ENCODE measurements at regions not wholly inside any gene's neighbourhood (a gene's known extent, or its start where the extent isn't known, plus 50 kb on each side); places are given as distances from the start of the nearest gene placed in this dataset.

DNA sequence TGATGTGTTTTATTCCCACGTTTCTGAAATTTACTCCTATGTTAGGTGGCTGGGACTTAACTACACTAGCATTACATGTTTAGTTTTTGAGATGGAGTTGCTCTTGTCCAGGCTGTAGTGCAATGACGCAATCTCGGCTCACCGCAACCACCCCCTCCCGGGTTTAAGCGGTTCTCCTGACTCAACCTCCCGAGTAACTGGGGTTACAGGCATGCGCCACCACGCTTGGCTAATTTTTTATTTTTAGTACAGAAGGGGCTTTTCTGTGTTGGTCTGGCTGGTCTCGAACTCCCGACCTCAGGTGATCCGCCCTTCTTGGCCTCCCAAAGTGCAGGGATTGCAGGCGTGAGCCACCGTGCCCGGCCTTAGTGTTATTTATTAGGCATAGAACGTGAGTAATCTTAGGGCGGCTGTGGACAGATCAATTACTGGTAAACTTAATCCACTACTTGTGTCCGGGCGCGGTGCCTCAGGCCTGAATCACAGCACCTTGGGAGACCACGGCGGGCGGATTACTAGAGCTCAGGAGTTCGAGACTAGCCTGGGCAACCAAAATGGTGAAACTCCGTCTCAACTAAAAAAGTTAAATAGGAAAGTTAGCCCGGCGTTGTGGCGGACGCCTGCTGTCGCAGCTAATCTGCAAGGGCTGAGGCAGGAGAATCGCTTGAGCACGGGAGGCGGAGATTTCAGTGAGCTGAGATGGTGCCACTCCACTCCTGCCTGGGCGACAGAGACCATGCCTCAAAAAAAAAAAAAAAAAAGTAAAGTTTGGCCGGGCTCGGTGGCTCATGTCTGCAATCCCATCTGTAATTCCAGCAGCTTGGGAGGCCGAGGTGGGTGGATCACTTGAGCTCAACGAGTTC is 123.7 kb upstream of the BTN3A2 start:
- intact Hi-C loops (cut with DNase I), result no loop called here
- TF ChIP-seq, protein P1, sequence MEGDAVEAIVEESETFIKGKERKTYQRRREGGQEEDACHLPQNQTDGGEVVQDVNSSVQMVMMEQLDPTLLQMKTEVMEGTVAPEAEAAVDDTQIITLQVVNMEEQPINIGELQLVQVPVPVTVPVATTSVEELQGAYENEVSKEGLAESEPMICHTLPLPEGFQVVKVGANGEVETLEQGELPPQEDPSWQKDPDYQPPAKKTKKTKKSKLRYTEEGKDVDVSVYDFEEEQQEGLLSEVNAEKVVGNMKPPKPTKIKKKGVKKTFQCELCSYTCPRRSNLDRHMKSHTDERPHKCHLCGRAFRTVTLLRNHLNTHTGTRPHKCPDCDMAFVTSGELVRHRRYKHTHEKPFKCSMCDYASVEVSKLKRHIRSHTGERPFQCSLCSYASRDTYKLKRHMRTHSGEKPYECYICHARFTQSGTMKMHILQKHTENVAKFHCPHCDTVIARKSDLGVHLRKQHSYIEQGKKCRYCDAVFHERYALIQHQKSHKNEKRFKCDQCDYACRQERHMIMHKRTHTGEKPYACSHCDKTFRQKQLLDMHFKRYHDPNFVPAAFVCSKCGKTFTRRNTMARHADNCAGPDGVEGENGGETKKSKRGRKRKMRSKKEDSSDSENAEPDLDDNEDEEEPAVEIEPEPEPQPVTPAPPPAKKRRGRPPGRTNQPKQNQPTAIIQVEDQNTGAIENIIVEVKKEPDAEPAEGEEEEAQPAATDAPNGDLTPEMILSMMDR (IDR thresholded peaks at IDR 0.05), result no peak
- TF ChIP-seq POLR2A (IDR thresholded peaks at IDR 0.05) (no peak), EP300 (IDR thresholded peaks at IDR 0.05) (no peak)
- no peaks in the 10 kb centered on the region for H3K9me3 ChIP-seq
- H3K4me1 ChIP-seq (ENCODE audit: insufficient read depth), result peaks cover 3% of the 10 kb centered on the region
- peak overlapping the region; percentile 36 for H3K4me3 ChIP-seq
- H3K27ac ChIP-seq, result peak overlapping the region in 1 of 2 donors; percentile 16
- no peak for DNase-seq
- no peaks in the 10 kb centered on the region for H3K36me3 ChIP-seq
- H3K27me3 ChIP-seq, result no peaks in the 10 kb centered on the region
- 34 to 41% (median 39%) methylated on average over 38 of the region's 38 CpGs for WGBS, 3 donors

DNA sequence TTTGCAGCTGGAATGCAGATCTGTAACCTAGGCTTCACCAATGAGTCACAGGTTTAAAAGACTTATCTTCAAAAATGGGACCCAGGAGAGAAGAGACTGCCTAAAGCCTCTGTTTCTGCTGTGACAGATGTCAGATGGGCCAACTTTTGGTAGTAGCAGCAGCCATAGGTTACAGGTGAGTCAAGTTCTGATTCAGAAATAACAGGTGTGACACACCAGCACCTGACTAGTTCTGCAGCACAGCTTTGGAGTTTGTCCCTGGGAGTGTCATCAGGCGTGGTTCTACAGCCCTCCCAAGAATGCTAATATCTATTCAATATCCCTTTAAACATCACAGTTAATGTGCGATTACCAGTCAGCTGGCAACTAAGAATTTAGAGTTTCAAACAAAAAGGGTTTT is 121.9 kb upstream of the BTN3A2 start:
- no peak overlapping the region for H3K4me3 ChIP-seq
- peaks cover 3% of the 10 kb centered on the region for H3K4me1 ChIP-seq (ENCODE audit: insufficient read depth)
- H3K27me3 ChIP-seq, result no peaks in the 10 kb centered on the region
- H3K9me3 ChIP-seq, result no peaks in the 10 kb centered on the region
- no peak overlapping the region for H3K27ac ChIP-seq
- intact Hi-C loops (cut with DNase I), result no loop called here
- no peak for DNase-seq
- no peak for TF ChIP-seq EP300 (IDR thresholded peaks at IDR 0.05)
- no peak for TF ChIP-seq POLR2A (IDR thresholded peaks at IDR 0.05)
- TF ChIP-seq, protein P1 (IDR thresholded peaks at IDR 0.05), result no peak
- WGBS, 3 donors, result 75 to 84% (median 81%) methylated on average over 2 of the region's 2 CpGs
- H3K36me3 ChIP-seq, result no peaks in the 10 kb centered on the region

DNA sequence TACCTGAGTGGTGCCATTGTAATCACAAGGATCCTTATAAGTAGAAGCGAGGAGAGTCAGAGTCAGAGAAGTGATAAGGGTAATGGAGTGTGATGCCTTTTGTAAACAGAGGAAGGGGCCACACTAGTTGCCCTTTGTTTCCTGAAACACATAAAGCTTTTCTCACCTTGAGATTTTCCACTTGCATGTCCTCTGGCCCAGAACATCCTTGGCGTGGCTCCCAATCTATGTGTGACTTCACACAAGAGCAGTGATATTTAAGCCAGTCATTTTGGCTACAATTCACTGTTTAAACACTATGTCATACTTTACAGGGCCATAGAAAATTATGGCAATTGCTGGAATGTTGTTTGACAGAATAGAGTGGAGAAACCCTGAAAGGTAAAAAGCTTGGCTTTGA is 121.2 kb upstream of the BTN3A2 start:
- Histone ChIP-seq H3K4me3 (no peak overlapping the region), H3K27me3 (no peaks in the 10 kb centered on the region), H3K9me3 (no peaks in the 10 kb centered on the region), H3K4me1 (ENCODE audit: insufficient read depth) (peaks cover 3% of the 10 kb centered on the region), H3K27ac (no peak overlapping the region), H3K36me3 (no peaks in the 10 kb centered on the region)
- intact Hi-C loops (cut with DNase I), result no loop called here
- TF ChIP-seq, protein P1 (IDR thresholded peaks at IDR 0.05), result no peak
- no peak for TF ChIP-seq EP300 (IDR thresholded peaks at IDR 0.05)
- TF ChIP-seq POLR2A (IDR thresholded peaks at IDR 0.05), result no peak
- WGBS, 3 donors, result 78 to 86% (median 85%) methylated on average over 2 of the region's 2 CpGs
- DNase-seq, result no peak

DNA sequence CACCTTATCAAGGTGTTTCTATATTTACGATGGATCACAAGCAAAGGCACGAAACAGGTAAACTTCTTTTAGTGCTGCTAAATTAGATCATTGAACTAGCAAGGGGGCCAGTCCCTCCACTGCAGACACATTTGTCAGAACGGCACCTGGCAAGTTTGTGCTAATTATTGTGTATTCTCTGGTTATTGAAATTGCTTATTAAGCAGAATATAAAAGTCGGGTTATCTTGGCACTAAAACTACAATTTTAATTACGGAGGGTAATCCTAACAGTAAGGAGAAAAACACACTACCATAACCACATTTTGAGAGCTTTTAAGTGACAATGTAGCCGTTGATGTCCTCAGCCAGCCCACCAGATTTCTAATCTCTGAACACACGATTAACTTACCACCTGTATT is 118.9 kb upstream of the BTN3A2 start:
- H3K4me1 ChIP-seq (ENCODE audit: insufficient read depth), result no peaks in the 10 kb centered on the region
- 85 to 87% (median 85%) methylated on average over 7 of the region's 7 CpGs for WGBS, 3 donors
- no peak overlapping the region for H3K4me3 ChIP-seq
- intact Hi-C loops (cut with DNase I), result no loop called here
- no peaks in the 10 kb centered on the region for H3K36me3 ChIP-seq
- no peaks in the 10 kb centered on the region for H3K9me3 ChIP-seq
- H3K27ac ChIP-seq, result no peak overlapping the region
- TF ChIP-seq, protein P1 (IDR thresholded peaks at IDR 0.05), result no peak
- no peak for TF ChIP-seq EP300 (IDR thresholded peaks at IDR 0.05)
- TF ChIP-seq POLR2A (IDR thresholded peaks at IDR 0.05), result no peak
- peaks cover 6% of the 10 kb centered on the region for H3K27me3 ChIP-seq
- DNase-seq, result no peak
